Activated CD8-positive, alpha-beta memory T cell treated with anti-CD3 and anti-CD28 coated beads for 48 hours (primary cell): ENCODE measurements at regions not wholly inside any gene's neighbourhood (a gene's known extent, or its start where the extent isn't known, plus 50 kb on each side); places are given as distances from the start of the nearest gene placed in this dataset.
"Not testable (repeated sequence)": the region's sequence is repeated elsewhere in the genome, so short reads cannot be mapped to it uniquely, and the experiment has no call there.

Experiments used
- DNase-seq, 3 experiments: peaks; one replicate each; pipeline ENCODE4 v3.0.0-alpha.2; 2020; ENCODE audit warnings: low read depth in 2 of 3, low spot score in 2 of 3

GRCh38 chr4:174071595-174071994, 211.9 kb downstream of the FBXO8 start:
- DNase-seq: no peak

GRCh38 chr4:174069848-174070330, 213.6 kb downstream of the FBXO8 start:
- no peak for DNase-seq

GRCh38 chr4:174066611-174067205, 216.8 kb downstream of the FBXO8 start:
- DNase-seq: no peak

GRCh38 chr4:174062831-174063230, 220.6 kb downstream of the FBXO8 start:
- DNase-seq: no peak

GRCh38 chr4:174061026-174061425, 222.4 kb downstream of the FBXO8 start:
- no peak for DNase-seq

- no peak for DNase-seq
Observed at GRCh38 chr4:174058846-174059245, 224.6 kb downstream of the FBXO8 start.

- DNase-seq: no peak
Observed at GRCh38 chr4:174056959-174057358, 226.5 kb downstream of the FBXO8 start.

- no peak for DNase-seq
Observed at GRCh38 chr4:174055344-174055743, 228.1 kb downstream of the FBXO8 start.

- no peak for DNase-seq
Observed at GRCh38 chr4:174053895-174054294, 229.6 kb downstream of the FBXO8 start.

- no peak for DNase-seq
Observed at GRCh38 chr4:174047363-174047762, 236.1 kb downstream of the FBXO8 start.

- not testable (repeated sequence) for DNase-seq
Observed at GRCh38 chr4:174045829-174046228, 237.6 kb downstream of the FBXO8 start.

GRCh38 chr4:174045381-174045780, 238.1 kb downstream of the FBXO8 start:
- no peak for DNase-seq

- DNase-seq: no peak
Observed at GRCh38 chr4:174041555-174042105, 241.8 kb downstream of the FBXO8 start.

GRCh38 chr4:174040287-174040686, 243.2 kb downstream of the FBXO8 start:
- DNase-seq: no peak

GRCh38 chr4:174038481-174038880, 245.0 kb downstream of the FBXO8 start:
- DNase-seq: no peak

- no peak for DNase-seq
Observed at GRCh38 chr4:174037631-174038030, 245.8 kb downstream of the FBXO8 start.

- DNase-seq: no peak
Observed at GRCh38 chr4:174037049-174037448, 246.4 kb downstream of the FBXO8 start.

- no peak for DNase-seq
Observed at GRCh38 chr4:174036576-174036975, 246.9 kb downstream of the FBXO8 start.

- DNase-seq: no peak
Observed at GRCh38 chr4:174036111-174036510, 247.4 kb downstream of the FBXO8 start.

GRCh38 chr4:174023641-174024040, 259.8 kb downstream of the FBXO8 start:
- no peak for DNase-seq

- DNase-seq: no peak
Observed at GRCh38 chr4:174018236-174018635, 265.2 kb downstream of the FBXO8 start.

GRCh38 chr4:174016251-174016650, 267.2 kb downstream of the FBXO8 start:
- no peak for DNase-seq

- DNase-seq: no peak
Observed at GRCh38 chr4:174012886-174013259, 270.6 kb downstream of the FBXO8 start.
